ENCODE measurements at regions not wholly inside any gene's neighbourhood (a gene's known extent, or its start where the extent isn't known, plus 50 kb on each side); places are given as distances from the start of the nearest gene placed in this dataset.
"Not testable (repeated sequence)": the region's sequence is repeated elsewhere in the genome, so short reads cannot be mapped to it uniquely, and the experiment has no call there.

DNA sequence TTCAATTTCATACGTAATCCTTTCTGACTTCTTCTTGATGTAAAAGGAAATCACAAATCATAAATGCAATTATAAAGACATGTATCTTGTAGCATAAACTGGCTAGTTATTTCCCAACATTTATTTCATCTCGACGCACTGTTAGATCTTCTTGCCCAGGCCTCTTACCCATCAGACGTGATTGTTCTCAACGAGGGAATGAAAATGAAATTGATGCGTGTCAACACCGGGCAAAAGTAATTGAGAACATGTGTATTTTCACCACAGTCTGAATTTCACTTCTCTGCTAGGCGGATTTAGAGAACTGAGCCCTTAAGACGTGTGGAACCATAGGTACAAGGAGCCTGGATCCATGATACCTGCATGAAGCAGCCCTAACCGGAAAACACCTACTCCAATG is 519.7 kb downstream of the KCNT2 start:
- no peak for DNase-seq

DNA sequence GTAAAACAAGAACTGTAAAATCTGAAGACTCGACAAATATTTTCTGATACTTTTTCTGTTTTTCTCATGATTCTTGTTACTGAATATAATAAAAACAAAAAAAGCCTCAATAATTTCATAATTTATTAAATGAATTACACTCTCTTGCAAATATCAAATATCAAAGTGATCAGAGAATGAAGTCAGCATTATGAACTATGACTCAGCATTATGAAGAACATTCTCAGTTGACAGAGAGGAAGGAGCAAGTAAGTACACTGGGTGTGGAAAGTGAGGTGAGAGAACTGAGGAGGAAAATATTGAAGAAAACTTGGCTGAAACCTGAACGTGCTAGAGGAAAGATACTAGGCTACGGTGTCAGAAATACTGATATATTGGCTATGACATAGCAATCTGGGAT is 529.5 kb downstream of the KCNT2 start:
- no peak for DNase-seq

DNA sequence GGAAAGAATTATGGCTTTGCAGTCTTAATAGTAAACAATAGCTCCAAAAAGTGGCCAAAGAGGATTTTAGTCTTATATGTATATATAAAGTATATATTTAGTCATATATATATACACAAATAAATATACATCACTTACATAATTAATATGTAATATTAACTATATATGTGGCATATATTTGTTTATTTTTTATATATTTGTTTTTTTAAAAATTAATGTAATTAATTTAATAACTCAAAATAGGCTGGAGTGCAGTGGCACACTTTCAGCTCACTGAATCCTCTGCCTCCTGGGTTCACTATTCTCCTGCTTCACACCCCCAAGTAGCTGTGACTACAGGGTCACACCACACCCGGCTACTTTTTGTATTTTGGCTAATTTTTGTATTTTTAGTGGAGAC is 532.6 kb downstream of the KCNT2 start:
- DNase-seq: no peak

DNA sequence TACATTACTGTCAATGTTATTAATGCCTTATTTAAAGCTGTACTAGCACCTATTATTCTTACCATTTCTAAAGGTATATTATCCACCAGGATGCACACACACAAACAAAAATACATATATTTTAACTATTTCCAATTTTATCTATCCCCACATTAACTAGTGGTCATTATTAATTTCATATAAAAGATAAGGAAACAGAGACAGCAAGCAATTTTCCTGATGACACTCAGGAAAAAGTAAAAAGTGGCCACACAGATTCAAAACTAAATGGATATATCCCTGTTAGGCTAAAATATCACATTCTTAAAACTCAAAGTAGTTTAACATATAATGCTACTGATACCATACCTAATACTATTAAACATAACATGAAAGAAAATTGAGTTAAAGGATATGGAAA is 534.1 kb downstream of the KCNT2 start:
- no peak for DNase-seq

DNA sequence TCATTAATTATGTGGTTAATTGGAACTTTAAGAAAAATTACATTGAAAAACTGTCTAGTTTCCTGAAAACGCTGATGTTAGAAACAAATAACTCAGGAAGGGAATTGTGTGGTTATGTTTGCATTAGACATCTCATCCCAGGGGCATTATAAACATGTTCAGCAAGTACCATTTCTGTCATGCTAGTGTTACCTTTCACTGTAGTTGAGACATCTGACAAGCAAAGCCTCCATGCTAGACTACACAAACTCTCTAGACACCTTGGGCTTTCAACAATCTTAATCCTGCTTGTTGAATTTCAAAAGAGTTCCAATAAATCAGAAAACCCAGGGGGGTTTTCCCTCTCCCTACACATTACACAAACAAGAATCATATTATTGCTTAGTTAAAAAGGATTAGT is 536.8 kb downstream of the KCNT2 start:
- DNase-seq: no peak

DNA sequence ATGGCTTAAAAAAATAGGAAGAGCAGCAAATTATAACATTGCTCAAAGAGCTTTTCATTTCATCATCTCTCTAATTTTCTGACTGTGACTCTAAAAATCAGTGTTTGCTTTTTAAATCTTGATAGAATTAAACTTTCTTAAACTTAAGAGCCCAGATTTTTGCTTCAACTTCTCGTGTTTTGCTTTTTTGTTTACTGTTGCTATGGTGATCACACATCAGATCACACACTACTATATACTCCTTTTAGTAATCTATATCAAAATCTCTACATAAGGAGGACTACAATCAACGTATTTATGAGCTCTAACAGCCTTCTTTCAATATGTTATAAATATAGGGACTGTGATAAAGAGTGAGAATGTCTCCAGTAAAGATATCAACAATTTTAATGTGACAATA is 537.3 kb downstream of the KCNT2 start:
- no peak for DNase-seq

DNA sequence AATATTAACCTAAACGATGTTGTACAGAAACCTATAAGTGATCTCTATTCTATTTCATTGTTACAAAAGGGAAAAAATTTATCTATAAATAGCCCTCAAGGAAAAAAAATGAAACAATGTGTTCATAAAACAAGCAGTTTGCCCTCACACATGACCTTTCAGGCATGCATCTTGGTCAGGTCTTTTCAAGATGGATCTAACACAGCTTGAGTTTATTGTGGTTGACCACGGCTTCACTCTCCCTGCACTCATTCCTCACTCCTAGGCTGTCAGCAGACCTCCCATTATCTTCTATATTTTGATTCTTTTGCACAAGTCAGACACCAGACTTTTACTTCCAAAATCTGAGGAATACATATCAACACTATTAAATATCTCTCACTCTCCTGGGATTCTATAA is 544.3 kb downstream of the KCNT2 start:
- no peak for DNase-seq

DNA sequence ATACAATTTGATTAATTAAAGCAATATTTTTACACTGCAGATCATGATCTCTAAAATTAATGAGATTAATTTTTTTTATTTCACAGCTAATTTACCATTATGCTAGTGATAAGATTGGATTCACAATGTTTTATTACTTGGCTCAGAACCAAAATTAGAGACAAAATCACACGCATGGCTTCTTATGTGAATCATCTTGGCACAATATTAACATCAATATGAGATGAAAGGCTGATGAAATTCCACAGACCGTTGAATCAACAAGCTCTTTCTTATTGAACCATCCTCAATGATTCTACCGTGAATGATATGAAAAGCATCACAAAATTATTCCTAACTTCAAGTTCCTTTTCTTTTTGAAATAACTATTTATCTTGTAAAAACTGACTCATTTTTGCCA is 544.9 kb downstream of the KCNT2 start:
- DNase-seq: no peak

DNA sequence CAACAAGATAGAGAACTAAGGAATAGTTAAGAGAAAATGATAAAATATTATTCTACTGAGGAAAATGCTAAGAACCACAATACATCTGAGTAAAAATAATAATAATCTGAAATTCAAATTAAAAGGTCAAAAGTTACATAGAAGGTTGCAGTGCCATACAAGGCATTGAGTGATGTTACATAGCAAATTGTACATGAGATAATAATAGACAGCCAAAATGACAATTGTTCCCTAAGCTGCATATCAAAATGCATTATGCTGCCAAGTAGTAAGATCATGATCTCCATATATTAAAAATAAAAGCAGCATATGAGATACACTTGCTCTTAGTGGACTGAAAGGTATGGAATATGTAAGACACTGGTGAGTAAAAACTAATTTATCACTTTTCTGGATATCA is 547.7 kb downstream of the KCNT2 start:
- DNase-seq: no peak

DNA sequence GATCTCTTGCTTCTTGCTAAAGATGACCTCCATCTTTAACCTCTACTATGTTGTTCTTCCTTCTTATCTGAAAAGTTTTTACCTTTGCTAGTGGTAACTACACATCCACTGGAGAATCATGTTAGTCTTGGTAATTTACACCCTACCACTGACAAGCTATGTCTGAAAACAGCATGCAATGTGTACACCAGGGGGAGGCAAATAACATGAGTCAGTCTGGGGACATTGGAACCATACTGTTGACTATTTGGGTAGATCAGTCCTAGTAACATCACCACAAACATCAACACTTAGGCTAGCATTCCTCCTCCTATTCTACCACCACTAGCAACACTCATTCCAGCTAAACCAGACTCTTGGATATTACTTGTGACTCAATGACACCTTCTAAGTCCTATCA is 549.0 kb downstream of the KCNT2 start:
- DNase-seq: no peak

DNA sequence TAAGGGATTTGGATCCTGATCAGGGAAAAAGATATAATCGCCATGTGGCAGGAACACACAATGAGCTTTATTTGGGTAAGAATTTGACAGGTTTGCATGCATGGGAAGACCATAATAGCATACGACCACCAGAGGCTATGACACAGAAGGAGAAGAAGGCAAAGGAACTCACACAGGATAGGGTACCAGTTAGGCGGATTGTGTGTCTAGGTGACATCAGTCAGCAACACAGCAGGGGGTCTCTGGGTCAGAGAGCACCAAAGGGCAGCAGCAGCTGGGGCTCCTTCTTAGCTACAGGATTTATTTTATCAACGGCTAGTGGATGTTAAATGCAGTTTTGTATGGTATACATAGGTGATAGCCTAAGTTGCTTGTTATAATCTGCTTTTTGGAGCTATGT is 551.3 kb downstream of the KCNT2 start:
- no peak for DNase-seq

DNA sequence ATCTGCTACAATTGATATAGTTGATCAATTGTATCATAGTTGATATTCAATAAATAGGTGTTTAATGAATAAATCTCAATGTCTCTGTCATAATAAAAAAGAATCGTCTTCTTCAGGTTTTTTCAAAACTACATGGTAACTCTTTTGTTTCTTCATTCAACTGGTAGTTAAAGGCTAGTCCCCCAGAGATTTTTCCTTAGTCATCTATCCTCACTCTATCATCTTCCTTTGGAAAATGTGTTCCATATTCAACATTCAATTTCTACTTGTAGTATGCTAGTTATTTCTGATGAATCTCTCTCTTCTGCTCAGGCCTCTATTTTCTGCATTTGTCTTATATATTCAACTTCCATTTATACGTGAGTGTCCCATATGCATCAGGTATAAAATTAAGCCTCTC is 558.8 kb downstream of the KCNT2 start:
- no peak for DNase-seq

DNA sequence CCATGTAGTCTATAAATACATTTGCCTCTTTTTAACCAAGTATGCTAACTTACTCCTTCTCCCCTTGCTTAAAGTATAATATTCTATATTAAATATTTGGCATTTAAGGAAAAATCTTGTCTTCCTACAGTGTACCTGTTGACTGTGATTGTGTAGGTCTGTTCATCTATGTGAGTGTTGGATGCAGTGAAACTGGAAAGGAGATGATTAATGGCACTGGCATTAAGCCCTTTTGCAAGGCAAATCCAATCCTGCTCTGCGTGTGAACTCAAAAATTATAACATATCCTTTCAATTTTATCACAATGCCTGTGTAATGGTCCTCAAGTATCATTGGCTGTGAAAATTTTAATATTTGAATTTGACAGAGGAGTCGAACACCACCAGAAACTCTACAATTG is 565.0 kb downstream of the KCNT2 start:
- no peak for DNase-seq

DNA sequence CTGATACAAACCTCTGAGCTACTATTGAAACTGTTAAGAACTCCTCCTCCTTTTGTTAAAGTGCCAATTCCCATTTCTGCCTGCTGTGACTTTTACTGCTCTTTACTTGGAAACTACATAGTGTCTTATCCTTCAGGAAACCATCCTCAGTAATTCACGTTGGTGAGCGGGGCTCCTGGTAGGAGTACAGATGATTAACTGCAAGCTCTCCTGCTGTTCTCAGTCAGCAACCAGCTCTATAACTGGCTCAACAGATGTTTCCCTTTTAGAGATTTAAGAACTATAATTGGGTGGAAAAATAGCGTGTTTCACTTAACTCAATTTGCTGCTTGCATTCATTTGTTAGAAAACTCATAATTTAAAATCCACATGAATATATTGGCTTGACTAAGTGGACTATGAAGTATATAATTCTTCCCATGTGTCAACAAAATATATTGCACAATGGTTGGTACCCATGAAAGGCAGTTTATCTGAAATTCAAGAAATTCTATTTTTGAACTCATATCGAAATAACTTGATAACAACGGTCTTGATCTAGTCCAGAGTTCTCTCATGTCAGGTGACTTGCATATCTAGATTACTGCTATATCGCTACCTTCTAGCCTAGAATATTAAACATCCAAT is 574.0 kb downstream of the KCNT2 start:
- no peak for DNase-seq

DNA sequence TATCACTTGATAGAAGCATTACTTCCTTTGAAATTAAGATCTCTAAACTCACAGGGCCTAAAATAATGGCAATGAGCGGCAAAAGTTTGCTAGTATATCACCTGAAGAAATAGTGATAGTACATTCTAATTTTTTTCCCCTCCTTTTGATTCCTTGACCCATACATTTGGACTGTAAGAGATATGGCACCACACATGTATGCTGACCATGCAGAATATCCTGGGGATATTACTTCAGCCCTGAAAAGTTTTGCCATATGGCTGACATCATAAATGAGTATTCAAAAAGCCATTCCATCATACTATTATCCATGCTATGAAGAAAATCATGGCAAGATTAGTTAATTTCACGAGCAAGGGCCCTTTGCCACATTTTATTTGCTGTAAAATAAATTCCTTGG is 576.9 kb downstream of the KCNT2 start:
- not testable (repeated sequence) for DNase-seq

DNA sequence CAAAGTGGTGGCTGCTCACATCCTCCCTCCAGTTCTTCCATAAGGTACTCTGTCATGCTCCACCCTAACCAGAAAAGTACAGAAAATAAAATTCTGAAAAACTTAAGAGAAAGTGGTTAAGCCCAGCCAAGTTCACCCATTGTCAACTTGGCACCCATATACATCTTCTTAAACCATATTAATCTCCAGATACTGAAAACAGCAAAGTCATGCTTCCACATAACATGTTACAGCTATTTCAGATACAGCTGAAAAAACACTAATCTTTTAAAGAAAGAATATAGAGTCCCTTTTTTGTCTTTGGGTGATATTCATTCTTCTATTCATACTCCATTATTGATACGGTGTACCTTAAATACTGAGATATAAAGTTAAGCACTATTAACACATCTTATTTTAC is 577.8 kb downstream of the KCNT2 start:
- no peak for DNase-seq

DNA sequence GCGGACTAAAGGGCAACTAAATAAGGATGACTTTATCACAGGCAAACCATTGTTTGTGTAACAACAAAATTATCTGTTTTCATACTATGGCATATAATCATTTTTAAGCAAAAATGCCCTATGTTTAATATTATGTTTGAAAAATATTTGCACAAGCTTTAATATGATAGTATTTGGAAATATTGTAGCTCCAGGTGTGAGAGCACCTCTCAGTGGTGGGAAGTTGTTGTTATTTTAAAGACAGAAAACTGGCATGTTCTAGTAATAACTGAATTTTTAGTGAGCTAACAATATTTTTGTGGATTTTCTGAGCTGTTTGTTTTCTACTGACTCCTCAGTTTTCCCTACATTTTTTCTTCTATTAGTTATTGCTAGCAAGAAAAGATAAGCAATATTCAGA is 578.8 kb downstream of the KCNT2 start:
- DNase-seq: no peak

DNA sequence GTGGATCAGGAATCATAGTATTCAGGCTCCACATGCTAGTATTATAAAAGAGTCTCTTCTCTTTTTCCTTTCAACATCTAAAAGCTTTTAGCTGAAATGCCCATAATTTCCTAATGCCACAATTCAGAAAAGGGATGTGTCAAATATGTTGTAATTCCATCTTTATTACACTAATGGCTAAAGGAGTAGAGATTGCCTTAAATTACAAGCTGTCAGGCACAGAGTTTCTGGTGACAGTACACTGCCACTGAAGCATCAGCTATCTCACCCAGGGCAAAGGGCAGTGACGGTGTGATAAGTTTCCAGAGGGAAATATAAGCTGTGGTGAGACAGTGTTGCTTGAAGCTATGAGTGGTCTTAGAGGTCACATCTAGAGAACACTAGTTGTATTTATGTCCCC is 581.1 kb downstream of the KCNT2 start:
- DNase-seq: no peak

DNA sequence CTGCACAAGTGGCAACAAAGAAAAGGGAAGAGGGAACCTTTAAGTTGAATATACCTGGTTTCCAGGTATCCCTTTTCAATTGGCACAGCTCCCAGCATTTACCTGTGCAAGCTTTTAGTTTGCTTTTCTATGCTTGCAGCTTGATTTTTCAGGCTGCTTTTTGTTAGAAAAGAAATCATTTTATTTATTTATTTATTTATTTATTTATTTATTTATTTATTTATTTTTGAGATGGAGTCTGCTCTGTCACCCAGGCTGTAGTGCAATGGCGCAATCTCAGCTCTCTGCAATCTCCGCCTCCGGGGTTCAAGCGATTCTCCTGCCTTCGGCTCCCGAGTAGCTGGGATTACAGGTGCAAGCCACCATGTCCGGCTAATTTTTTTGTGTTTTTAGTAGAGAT is 587.1 kb downstream of the KCNT2 start:
- not testable (repeated sequence) for DNase-seq

DNA sequence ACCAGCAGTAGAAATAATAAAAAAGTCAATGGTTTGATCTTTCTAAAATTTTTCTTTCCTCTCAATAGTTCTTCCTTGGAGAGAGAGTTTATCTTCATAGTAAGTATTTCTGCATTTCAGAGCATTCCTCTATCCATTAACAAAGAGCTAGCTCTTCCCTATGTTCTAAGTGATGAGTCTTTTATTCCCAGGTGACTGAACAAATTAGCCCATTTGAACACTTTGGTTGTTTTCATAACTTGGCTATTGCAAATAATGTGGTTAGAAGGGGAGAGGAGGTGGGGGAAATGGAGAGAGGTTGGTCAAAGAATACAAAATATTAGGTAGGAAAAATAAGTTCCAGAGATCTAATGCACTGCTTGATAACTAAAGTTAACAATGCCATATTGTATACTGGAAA is 598.9 kb downstream of the KCNT2 start:
- no peak for DNase-seq

DNA sequence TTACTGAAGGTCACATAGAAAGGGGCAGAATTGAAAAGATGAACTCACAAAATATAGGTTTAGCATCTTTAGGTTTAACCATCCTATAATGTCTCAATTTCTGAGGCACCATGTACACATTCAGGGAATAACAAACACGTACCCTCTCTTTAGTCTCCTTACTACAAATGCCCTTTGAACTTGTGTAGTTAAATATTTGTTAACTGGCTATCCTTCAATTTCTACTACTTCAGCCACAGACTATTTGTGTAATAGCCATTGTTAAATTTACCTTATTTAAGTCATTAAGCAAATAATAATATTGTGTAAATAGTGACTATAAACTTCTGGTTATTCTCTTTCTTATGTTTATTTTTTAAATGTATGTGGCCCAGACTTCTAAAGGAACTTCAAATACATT is 600.5 kb downstream of the KCNT2 start:
- DNase-seq: no peak

DNA sequence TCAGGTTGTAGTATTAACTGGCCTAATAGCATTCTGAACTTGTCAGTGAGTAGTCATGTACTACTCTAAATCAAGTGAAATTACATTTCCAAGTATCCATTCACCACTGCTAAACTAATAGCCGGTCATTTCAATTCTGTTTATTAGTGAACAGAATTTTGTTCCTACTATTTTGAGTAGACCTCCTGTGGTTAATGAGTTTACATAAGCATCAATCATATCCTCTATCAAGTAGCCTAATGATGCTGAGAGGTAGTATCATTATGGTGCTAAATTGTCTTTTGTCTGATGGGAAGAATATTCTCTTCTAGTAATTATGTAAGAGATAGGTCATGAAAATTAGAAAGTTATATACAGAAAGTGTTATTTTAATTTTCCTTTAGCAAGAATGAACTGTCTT is 602.8 kb downstream of the KCNT2 start:
- no peak for DNase-seq

DNA sequence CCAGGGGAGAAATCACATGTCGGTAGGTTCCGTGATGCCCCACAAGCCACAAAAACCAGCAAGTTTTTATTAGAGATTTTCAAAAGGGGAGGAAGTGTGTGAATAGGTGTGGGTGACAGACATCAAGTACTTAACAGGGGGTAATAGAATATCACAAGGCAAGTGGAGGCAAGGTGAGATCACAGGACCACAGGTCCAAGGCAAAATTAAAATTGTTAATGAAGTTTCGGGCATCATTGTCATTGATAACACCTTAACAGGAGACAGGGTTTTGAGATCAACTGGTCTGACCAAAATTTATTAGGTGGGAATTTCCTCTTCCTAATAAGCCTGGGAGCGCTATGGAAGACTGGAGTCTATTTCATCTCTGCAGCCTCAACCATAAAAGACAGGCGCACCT is 603.9 kb downstream of the KCNT2 start:
- not testable (repeated sequence) for DNase-seq

DNA sequence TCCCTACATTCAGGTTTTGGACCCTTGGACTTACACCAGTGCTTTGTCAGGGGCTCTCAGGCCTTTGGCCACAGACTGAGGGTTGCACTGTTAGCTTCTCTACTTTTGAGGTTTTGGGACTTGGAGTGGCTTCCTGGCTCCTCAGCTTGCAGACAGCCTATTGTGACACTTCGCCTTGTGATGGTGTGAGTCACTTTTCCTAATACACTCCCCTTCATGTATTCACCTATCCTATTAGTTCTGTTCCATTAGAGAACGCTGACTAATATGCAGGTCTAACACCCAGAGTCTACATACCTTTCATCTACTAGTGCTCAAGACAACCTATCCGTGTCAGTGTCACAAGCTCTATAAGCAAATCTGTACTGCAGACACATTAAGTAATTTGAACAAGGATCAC is 605.3 kb downstream of the KCNT2 start:
- no peak for DNase-seq

DNA sequence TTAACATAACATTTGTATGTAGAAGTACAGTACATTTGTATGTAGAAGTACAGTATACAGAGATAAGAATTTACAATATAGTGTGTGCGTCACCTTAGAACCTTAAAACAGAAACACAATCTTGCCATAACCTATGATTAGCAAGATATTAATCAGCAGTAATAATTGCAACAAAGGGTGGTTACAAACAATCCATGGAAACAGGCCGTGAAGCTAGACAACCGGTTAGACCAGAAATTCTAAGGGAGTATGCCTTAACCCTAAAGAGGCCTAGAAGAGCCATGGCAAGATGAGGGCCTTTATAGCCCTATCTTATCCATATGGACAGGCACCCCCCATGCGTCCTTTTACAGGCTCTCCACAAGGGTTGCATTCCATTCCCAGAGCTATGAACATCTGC is 605.9 kb downstream of the KCNT2 start:
- DNase-seq: not testable (repeated sequence)

DNA sequence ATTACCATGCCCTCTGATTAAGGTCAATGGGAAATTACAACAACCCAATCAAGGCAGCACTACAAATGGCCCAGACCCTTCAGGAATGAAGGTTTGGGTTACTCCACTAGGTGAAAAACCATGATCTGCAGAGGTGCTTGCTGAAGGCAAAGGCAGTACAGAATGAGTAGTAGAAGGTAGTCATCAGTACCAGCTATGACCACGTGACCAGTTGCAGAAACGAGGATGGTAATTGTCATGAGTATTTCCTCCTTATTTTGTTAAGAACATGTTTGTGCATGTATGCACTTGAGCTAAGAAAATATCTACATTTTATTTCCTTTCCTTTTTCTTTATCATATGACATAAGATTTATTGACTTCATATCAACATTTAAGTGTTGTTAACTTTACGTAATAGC is 607.1 kb downstream of the KCNT2 start:
- DNase-seq: no peak

Measured in CD4-positive, alpha-beta T cell treated with Interleukin-21 for 1 hour (primary cell).